ENCODE measurements at regions not wholly inside any gene's neighbourhood (a gene's known extent, or its start where the extent isn't known, plus 50 kb on each side); places are given as distances from the start of the nearest gene placed in this dataset.

DNA sequence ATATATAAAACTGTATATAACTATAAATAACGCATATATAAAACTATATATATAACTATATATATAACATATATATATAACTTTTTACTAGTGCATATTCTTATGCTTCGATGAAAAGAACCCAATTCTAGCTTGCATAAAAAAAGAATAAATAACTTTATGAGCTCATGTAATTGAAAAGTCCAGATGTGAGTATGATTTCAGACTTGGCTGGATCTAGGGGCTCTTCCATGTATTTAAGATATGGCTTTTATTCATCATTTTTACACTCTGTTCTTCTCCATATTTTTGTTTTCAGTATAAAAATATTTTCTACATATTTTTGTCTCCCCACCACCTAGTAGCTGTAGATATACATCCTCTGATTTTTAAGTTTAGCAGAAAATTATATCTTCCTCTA is 417.5 kb downstream of the CDH11 start:
- intact Hi-C loops (cut with DNase I) = no loop called here
- Histone ChIP-seq H3K9me3 (peaks cover 0 to 4% (median 0%) of the 10 kb centered on the region in 4 donors), H3K27ac (no peak overlapping the region), H3K27me3 (no peaks in the 10 kb centered on the region), H3K4me3 (no peak overlapping the region), H3K36me3 (no peaks in the 10 kb centered on the region), H3K4me1 (no peaks in the 10 kb centered on the region)
- 71 to 87% methylated on average over 2 of the region's 2 CpGs for WGBS, 2 donors
- TF ChIP-seq EP300 (IDR thresholded peaks at IDR 0.05) (no peak), POLR2A (IDR thresholded peaks at IDR 0.05) (no peak)
- no peak for DNase-seq

DNA sequence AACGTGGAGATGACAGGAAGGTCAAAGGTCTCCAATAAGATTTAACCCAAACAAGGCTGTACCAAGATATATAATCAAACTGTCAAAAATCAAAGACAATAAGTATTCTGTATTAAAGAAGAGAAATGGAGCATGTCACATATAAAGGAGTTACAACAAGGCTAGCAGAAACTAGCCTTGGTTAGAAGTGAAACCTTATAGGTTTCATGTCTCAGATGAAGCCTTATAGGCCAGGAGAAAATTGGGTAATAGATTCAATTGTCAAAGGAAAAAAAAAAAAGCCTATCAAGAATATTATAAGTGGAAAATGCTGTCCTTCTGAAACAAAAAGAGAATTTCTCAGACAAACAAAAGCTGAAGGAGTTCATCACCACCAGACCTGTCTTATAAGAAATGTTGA is 419.4 kb downstream of the CDH11 start:
- WGBS, 2 donors = 16 to 42% methylated on average over 1 of the region's 1 CpG
- intact Hi-C loops (cut with DNase I) = no loop called here
- H3K27ac ChIP-seq = no peak overlapping the region
- no peak for TF ChIP-seq EP300 (IDR thresholded peaks at IDR 0.05)
- TF ChIP-seq POLR2A (IDR thresholded peaks at IDR 0.05) = no peak
- no peak for TF ChIP-seq POLR2AphosphoS5 (IDR thresholded peaks at IDR 0.05)
- no peaks in the 10 kb centered on the region for H3K27me3 ChIP-seq
- DNase-seq = no peak
- H3K9me3 ChIP-seq = no peaks in the 10 kb centered on the region
- no peaks in the 10 kb centered on the region for H3K36me3 ChIP-seq
- no peak overlapping the region for H3K4me3 ChIP-seq
- H3K4me1 ChIP-seq = no peaks in the 10 kb centered on the region

DNA sequence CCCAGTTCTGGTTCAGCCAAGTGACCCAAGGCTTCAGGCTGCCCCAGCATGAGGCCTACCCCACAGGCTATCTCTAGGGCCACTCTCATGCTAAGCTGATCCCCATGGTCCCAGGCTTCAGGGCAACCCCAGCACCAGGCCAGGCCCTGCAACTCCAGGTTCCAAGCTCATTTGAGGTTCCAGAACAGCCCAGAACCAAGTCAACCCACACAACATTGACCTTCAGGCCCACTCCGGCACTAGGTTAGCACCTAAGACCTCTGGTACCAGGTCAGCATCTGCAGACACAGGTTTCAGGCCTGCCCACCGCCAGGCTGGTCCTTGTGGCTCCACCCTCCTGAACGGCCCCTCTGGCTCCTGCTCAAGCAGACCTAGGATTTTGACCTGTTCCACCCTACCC is 421.2 kb downstream of the CDH11 start:
- H3K27ac ChIP-seq = no peak overlapping the region
- peak; percentile 63 for DNase-seq
- WGBS, 2 donors = 86% methylated on average over 3 of the region's 3 CpGs
- no peaks in the 10 kb centered on the region for H3K27me3 ChIP-seq
- TF ChIP-seq, protein P1, sequence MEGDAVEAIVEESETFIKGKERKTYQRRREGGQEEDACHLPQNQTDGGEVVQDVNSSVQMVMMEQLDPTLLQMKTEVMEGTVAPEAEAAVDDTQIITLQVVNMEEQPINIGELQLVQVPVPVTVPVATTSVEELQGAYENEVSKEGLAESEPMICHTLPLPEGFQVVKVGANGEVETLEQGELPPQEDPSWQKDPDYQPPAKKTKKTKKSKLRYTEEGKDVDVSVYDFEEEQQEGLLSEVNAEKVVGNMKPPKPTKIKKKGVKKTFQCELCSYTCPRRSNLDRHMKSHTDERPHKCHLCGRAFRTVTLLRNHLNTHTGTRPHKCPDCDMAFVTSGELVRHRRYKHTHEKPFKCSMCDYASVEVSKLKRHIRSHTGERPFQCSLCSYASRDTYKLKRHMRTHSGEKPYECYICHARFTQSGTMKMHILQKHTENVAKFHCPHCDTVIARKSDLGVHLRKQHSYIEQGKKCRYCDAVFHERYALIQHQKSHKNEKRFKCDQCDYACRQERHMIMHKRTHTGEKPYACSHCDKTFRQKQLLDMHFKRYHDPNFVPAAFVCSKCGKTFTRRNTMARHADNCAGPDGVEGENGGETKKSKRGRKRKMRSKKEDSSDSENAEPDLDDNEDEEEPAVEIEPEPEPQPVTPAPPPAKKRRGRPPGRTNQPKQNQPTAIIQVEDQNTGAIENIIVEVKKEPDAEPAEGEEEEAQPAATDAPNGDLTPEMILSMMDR (IDR thresholded peaks at IDR 0.05) = no peak
- TF ChIP-seq POLR2AphosphoS5 (IDR thresholded peaks at IDR 0.05) = no peak
- no peak for TF ChIP-seq EP300 (IDR thresholded peaks at IDR 0.05)
- no peak for TF ChIP-seq POLR2A (IDR thresholded peaks at IDR 0.05)
- intact Hi-C loops (cut with DNase I) = no loop called here
- no peaks in the 10 kb centered on the region for H3K36me3 ChIP-seq
- no peaks in the 10 kb centered on the region for H3K9me3 ChIP-seq
- H3K4me1 ChIP-seq = no peaks in the 10 kb centered on the region
- no peak overlapping the region for H3K4me3 ChIP-seq

DNA sequence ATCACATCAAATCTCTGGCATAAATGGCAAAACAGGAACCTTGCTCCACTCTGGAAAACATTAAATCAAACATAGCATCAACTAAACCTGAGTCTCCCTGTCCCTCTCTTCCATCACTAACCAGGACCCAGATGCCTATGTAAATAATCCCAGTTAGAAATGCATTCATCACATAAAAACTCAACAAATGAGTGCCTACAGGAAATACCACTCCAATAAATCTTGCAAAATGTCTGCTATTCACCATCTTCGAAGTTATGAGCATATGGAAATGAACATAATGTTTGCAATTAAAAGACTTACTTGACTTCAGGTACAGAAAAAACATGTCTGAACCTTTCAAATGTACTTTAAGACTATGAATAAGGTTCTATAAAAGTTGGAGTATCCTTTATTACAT is 425.0 kb downstream of the CDH11 start:
- H3K36me3 ChIP-seq = no peaks in the 10 kb centered on the region
- WGBS, 2 donors = 61 to 72% methylated on average over 1 of the region's 1 CpG

DNA sequence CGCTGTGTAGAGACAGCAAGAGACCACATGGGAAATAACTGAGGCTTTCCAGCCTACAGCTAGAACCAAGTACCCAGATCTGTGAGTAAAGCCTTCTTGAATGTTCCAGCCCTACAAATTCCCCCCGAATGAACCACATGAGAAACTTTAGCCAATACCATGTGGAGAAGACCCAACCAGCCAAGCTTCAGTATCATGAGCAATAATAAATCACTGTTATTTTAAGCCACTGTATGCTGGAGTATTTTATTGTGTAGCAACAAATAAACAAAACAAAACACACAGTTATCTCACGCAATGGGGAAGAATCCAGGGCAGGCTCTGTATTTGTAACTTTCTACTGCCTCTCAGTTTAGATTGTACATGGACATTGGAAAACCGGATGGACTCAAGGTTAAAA is 426.2 kb downstream of the CDH11 start:
- TF ChIP-seq POLR2A (IDR thresholded peaks at IDR 0.05) (no peak), EP300 (IDR thresholded peaks at IDR 0.05) (no peak), POLR2AphosphoS5 (IDR thresholded peaks at IDR 0.05) (no peak)
- TF ChIP-seq, protein P1 (IDR thresholded peaks at IDR 0.05) = no peak
- DNase-seq = no peak
- H3K4me3 ChIP-seq = no peak overlapping the region
- no peak overlapping the region for H3K27ac ChIP-seq
- intact Hi-C loops (cut with DNase I) = no loop called here
- H3K9me3 ChIP-seq = no peaks in the 10 kb centered on the region
- no peaks in the 10 kb centered on the region for H3K36me3 ChIP-seq
- 63 to 87% methylated on average over 4 of the region's 4 CpGs for WGBS, 2 donors
- H3K4me1 ChIP-seq = no peaks in the 10 kb centered on the region
- no peaks in the 10 kb centered on the region for H3K27me3 ChIP-seq

More for the DNA sequence above, 425.0 kb downstream of the CDH11 start:
- H3K27ac ChIP-seq = no peak overlapping the region
- no peak for DNase-seq
- no peak for TF ChIP-seq EP300 (IDR thresholded peaks at IDR 0.05)
- no peak for TF ChIP-seq POLR2AphosphoS5 (IDR thresholded peaks at IDR 0.05)
- TF ChIP-seq, protein P1 (IDR thresholded peaks at IDR 0.05) = no peak
- no peak for TF ChIP-seq POLR2A (IDR thresholded peaks at IDR 0.05)
- no peaks in the 10 kb centered on the region for H3K27me3 ChIP-seq
- no peaks in the 10 kb centered on the region for H3K4me1 ChIP-seq
- no peak overlapping the region for H3K4me3 ChIP-seq
- no peaks in the 10 kb centered on the region for H3K9me3 ChIP-seq
- intact Hi-C loops (cut with DNase I) = no loop called here

DNA sequence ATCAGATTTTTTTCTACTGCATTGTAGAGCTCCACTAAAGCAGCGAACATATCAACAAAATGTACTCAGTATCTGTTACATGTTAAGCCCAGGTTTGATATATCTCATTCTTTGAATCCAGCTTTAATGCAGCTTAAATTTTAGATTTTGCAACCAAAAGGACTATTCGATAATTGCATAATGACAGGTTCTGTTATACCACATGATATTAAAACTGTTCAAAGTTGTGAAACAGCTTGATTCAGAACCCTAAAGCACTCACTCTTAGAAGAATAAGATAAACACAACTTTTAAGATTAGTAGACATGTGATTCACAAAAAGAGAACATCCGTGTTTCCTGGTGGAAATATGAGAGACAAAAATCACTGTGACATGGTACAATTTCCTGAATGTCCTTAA is 427.9 kb downstream of the CDH11 start:
- DNase-seq = no peak
- intact Hi-C loops (cut with DNase I) = no loop called here
- Histone ChIP-seq H3K9me3 (no peaks in the 10 kb centered on the region), H3K27me3 (no peaks in the 10 kb centered on the region), H3K4me1 (no peaks in the 10 kb centered on the region), H3K4me3 (no peak overlapping the region), H3K27ac (no peak overlapping the region), H3K36me3 (no peaks in the 10 kb centered on the region)
- TF ChIP-seq EP300 (IDR thresholded peaks at IDR 0.05) (no peak), POLR2A (IDR thresholded peaks at IDR 0.05) (no peak), POLR2AphosphoS5 (IDR thresholded peaks at IDR 0.05) (no peak)
- TF ChIP-seq, protein P1 (IDR thresholded peaks at IDR 0.05) = no peak
- 70 to 80% methylated on average over 3 of the region's 3 CpGs for WGBS, 2 donors
